Stimulated activated CD4-positive, alpha-beta T cell treated with anti-CD3 and anti-CD28 coated beads, TNF-alpha, amount 100 ng/mL, for 24 hours (primary cell): ENCODE measurements at regions not wholly inside any gene's neighbourhood (a gene's known extent, or its start where the extent isn't known, plus 50 kb on each side); places are given as distances from the start of the nearest gene placed in this dataset.
"Not testable (repeated sequence)": the region's sequence is repeated elsewhere in the genome, so short reads cannot be mapped to it uniquely, and the experiment has no call there.

Source experiments
- DNase-seq, 3 experiments: peaks; one replicate each; pipeline ENCODE4 v3.0.0-alpha.2; 2020; ENCODE audit warnings: low read depth in 3 of 3

- DNase-seq, result no peak
Observed at GRCh38 chr17:14552306-14552705, 251.4 kb downstream of the HS3ST3B1 start.

GRCh38 chr17:14547556-14547955 is 246.7 kb downstream of the HS3ST3B1 start:
- DNase-seq, result no peak

- no peak for DNase-seq
Observed at GRCh38 chr17:14547016-14547415, 246.1 kb downstream of the HS3ST3B1 start.

- DNase-seq, result no peak
Observed at GRCh38 chr17:14545156-14545906, 244.4 kb downstream of the HS3ST3B1 start.

DNA sequence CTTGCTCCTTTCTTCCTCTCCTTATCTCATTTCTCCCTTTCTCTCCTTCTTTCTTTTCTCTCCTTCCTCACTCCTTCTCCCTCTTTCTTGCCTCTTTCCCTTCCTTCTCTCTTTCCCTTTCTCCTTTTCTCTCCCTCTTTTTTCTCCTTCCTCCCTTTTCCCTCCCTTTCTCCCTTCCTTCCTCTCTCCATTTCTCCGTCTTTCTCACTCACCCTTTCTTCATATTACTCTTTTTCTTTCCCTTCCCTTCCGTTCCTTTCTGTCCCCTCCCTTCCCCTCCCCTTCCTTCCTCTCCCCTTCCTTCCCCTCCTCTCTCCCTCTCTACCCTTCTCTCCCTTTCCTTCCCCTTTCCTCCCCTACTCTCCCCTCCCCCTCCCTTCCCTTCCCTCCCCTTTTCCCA is 240.8 kb downstream of the HS3ST3B1 start:
- no peak for DNase-seq

DNA sequence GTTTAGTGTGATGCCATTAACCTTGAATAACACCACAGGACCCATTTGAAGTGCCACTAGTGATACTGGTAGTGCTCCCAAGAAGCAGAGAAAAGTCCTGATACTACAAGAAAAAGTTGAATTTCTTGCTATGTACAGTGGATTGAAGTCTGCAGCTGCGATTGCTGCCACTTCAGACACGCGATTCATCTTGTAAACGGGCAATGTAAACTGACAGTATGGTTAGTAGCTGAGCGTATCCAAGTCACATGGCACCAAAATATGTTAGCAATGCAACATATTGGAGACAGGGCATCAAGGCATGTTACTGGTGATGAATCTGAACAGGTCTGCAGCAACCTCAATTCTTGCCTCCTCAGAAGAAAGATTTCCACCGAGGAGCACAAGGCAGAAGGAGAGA is 238.9 kb downstream of the HS3ST3B1 start:
- no peak for DNase-seq

- not testable (repeated sequence) for DNase-seq
Observed at GRCh38 chr17:14532242-14532641, 231.4 kb downstream of the HS3ST3B1 start.

- DNase-seq, result no peak
Observed at GRCh38 chr17:14525551-14526455, 224.9 kb downstream of the HS3ST3B1 start.

GRCh38 chr17:14522795-14523387 is 222.0 kb downstream of the HS3ST3B1 start:
- no peak for DNase-seq

DNA sequence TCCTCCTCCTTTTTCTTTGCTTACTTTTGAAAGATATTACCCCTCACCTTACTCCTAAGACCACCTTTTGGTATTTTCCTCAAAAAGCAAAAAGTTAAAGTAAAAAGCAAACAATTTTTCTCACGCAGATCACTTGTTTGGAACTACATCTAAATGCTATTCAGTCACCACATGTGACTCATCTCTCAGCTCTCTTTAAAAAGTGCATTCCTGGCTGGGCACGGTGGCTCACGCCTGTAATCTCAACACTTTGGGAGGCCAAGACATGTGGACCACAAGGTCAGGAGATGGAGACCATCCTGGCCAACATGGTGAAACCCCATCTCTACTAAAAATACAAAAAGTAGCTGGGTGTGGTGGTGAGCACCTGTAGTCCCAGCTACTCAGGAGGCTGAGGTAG is 218.0 kb downstream of the HS3ST3B1 start:
- not testable (repeated sequence) for DNase-seq

GRCh38 chr17:14514973-14515372 is 214.1 kb downstream of the HS3ST3B1 start:
- no peak for DNase-seq

- no peak for DNase-seq
Observed at GRCh38 chr17:14513835-14514234, 213.0 kb downstream of the HS3ST3B1 start.

GRCh38 chr17:14510136-14510535 is 209.3 kb downstream of the HS3ST3B1 start:
- no peak for DNase-seq

- no peak for DNase-seq
Observed at GRCh38 chr17:14508156-14508555, 207.3 kb downstream of the HS3ST3B1 start.

DNA sequence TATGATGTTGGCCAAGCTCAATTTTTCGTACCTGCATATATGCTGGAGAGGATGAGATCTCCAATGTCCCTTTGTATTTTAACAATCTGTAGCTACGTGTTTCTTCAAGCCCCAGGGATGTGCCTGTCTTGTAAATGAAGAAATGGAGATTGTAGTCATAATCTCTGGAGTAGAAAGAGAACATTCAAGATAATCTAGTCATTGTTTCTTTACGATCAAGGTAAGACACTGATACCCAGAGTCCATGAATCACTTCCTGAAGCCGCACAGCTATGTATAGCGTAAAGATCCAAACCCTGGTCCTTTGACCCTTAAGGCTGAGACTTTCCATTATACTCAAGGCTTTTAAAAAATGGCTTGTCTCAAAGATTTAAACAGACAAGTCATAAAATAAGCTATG is 205.5 kb downstream of the HS3ST3B1 start:
- no peak for DNase-seq

GRCh38 chr17:14505606-14506005 is 204.7 kb downstream of the HS3ST3B1 start:
- DNase-seq, result no peak

DNA sequence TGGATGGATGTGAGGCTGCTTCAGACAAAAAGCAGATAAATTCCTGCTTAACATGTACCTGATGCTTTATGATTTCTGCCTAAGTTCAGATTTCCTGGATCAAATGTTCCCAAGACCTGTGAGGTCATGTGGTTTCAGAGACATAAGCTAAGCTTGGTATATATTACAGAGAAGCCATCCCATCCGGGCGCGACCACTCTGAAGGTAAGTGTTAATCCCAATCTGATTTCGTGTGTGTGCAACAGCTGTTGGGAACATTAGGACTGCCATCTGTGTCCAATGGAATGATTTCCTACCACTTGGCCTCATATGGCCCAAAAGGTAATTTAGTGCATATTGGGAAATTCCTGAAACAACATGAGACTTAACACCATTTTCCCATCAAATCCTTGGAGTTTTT is 199.1 kb downstream of the HS3ST3B1 start:
- no peak for DNase-seq

DNA sequence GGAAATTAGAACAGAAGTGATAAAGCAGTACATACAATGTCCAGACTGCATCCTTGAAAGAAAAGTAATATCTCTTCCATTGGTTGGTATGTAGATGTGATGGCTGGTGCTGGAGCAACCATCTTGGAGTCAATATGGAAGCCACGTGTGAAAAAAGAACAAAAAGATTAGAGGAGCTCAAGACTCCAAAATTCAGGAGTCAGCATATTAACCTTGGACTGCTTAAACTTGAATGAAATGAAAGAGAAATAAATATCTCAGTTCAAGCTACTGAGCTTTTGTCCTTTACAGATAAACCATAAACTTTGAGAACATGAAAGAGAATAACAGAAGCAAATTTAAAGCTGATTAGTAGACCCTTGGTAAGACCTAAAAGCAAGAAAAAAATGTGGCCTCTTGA is 197.9 kb downstream of the HS3ST3B1 start:
- DNase-seq, result no peak

- no peak for DNase-seq
Observed at GRCh38 chr17:14494161-14494560, 193.3 kb downstream of the HS3ST3B1 start.

GRCh38 chr17:14489986-14490385 is 189.1 kb downstream of the HS3ST3B1 start:
- DNase-seq, result no peak

GRCh38 chr17:14488958-14489550 is 188.2 kb downstream of the HS3ST3B1 start:
- DNase-seq, result no peak

- DNase-seq, result no peak
Observed at GRCh38 chr17:14487068-14487467, 186.2 kb downstream of the HS3ST3B1 start.
